Duodenal mucosa (tissue), 2 donors: ENCODE measurements at regions not wholly inside any gene's neighbourhood (a gene's known extent, or its start where the extent isn't known, plus 50 kb on each side); places are given as distances from the start of the nearest gene placed in this dataset.

Experiments used
- H3K27ac ChIP-seq: one replicate; pipeline ENCODE4 v1.7.0; 2013; ENCODE audit warnings: low read depth, low read length
- H3K27me3 ChIP-seq, 2 donors: one replicate each; pipeline ENCODE4 v1.7.0; 2013; ENCODE audit warnings: low read length in 2 of 2, control low read depth in 1 of 2; ENCODE audit not compliant: insufficient read depth in 2 of 2, control insufficient read depth in 1 of 2
- H3K36me3 ChIP-seq, 2 donors: one replicate each; pipeline ENCODE4 v1.7.0; 2013; ENCODE audit warnings: low read length in 2 of 2, control low read depth in 1 of 2; ENCODE audit not compliant: insufficient read depth in 2 of 2, control insufficient read depth in 1 of 2
- H3K4me1 ChIP-seq, 2 donors: one replicate each; pipeline ENCODE4 v1.7.0; 2013; ENCODE audit warnings: low read length in 2 of 2, control low read depth in 1 of 2; ENCODE audit not compliant: insufficient read depth in 2 of 2, control insufficient read depth in 1 of 2
- H3K4me3 ChIP-seq, 2 donors: one replicate each; pipeline ENCODE4 v1.7.0; 2013; ENCODE audit warnings: low read length in 2 of 2, low read depth in 1 of 2
- H3K9ac ChIP-seq, 2 donors: one replicate each; pipeline ENCODE4 v1.7.0; 2013; ENCODE audit warnings: low read length in 2 of 2, low read depth in 1 of 2
- H3K9me3 ChIP-seq, 2 donors: one replicate each; pipeline ENCODE4 v1.7.0; 2013; ENCODE audit warnings: low read length in 2 of 2, control low read depth in 1 of 2; ENCODE audit not compliant: control insufficient read depth in 1 of 2

- Histone ChIP-seq H3K9ac (no peak overlapping the region), H3K9me3 (no peaks in the 10 kb centered on the region), H3K27ac (no peak overlapping the region), H3K27me3 (no peaks in the 10 kb centered on the region), H3K36me3 (no peaks in the 10 kb centered on the region), H3K4me1 (no peaks in the 10 kb centered on the region), H3K4me3 (no peak overlapping the region)
Measured at GRCh38 chr18:11286431-11286830, 137.1 kb upstream of the PIEZO2 start.

DNA sequence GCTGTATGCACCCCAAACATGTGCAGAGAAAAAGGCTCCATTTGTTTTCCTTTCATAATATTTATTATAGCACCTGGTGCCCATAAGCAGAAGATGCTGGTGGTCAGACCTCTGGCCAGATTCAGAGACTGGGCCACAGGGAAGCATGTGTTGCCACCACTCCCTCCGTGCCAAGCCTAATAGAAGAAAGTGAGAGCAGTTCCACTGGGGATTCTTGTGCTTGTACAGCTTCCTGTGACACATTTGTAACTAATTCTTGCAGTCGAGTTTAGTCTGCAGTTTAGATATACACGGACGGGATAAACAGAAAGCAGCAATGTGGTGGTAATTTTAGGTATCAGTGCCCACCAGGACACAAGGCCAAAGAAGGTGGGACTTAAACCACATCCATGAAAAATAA lies 135.4 kb upstream of the PIEZO2 start:
- Histone ChIP-seq H3K9me3 (peaks cover 0 to 5% of the 10 kb centered on the region in 2 donors), H3K36me3 (no peaks in the 10 kb centered on the region), H3K27ac (no peak overlapping the region), H3K4me1 (no peaks in the 10 kb centered on the region), H3K4me3 (no peak overlapping the region), H3K27me3 (no peaks in the 10 kb centered on the region), H3K9ac (no peak overlapping the region)

DNA sequence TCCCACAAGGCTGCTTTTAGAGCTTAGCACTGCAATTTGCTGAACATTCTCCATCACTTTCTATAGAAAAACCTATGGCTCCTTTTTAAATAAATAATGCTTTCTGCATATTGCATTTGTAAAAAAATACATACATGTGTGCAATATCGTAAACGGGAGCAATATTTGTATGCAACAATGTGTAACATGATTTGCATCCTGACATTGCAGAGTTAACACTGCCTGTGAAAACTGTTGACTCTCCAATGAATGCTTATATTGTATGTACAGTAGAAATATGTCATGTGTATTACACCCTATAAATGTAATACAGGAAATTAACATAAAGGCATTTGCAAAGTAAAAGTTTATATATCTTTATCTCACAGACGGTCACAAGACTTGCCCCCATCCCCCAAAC lies 135.0 kb upstream of the PIEZO2 start:
- Histone ChIP-seq H3K36me3 (no peaks in the 10 kb centered on the region), H3K9ac (no peak overlapping the region), H3K9me3 (peaks cover 0 to 5% of the 10 kb centered on the region in 2 donors), H3K27ac (no peak overlapping the region), H3K27me3 (no peaks in the 10 kb centered on the region), H3K4me1 (no peaks in the 10 kb centered on the region), H3K4me3 (no peak overlapping the region)

DNA sequence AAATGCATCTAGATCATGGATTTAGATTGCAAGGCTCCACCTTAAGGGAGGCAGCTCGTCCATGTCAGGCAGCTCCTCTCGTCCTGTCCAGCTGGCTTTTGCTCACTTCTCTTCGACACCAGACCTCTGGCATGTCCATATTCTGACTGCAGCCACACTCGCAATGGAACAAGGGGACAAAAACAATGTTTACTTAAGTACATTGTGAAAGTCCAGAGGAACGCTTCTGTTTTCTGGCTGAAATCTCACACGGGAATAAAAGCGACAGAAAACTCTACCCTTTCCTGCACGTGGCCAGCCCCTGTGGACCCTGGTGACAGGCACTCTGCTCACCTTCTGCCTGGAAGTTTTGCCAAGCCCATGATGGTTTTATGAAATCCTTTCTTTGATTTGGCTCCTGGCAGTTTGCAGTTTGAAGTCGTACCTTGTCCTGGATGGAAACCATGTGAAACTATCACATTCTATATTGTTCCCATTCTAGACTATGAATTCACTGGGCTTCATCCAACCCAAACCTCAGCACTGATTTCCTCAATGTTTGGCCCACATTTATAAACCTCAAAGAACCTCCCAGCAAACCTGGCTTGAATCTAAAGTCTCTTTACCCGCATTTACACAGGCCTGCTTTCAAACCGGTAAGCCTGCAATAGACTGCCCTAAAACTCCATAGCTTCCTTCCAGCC lies 134.3 kb upstream of the PIEZO2 start:
- no peak overlapping the region for H3K4me3 ChIP-seq
- H3K27ac ChIP-seq = no peak overlapping the region
- H3K4me1 ChIP-seq = no peaks in the 10 kb centered on the region
- no peaks in the 10 kb centered on the region for H3K36me3 ChIP-seq
- H3K27me3 ChIP-seq = no peaks in the 10 kb centered on the region
- no peak overlapping the region for H3K9ac ChIP-seq
- peaks cover 0 to 5% of the 10 kb centered on the region in 2 donors for H3K9me3 ChIP-seq

- H3K4me1 ChIP-seq = no peaks in the 10 kb centered on the region
- H3K27ac ChIP-seq = no peak overlapping the region
- no peak overlapping the region for H3K9ac ChIP-seq
- H3K27me3 ChIP-seq = no peaks in the 10 kb centered on the region
- no peaks in the 10 kb centered on the region for H3K36me3 ChIP-seq
- H3K9me3 ChIP-seq = peaks cover 0 to 10% of the 10 kb centered on the region in 2 donors
- no peak overlapping the region for H3K4me3 ChIP-seq
Measured at GRCh38 chr18:11279461-11279860, 130.1 kb upstream of the PIEZO2 start.

- H3K4me1 ChIP-seq = no peaks in the 10 kb centered on the region
- H3K4me3 ChIP-seq = no peak overlapping the region
- peaks cover 0 to 10% of the 10 kb centered on the region in 2 donors for H3K9me3 ChIP-seq
- H3K27ac ChIP-seq = no peak overlapping the region
- H3K9ac ChIP-seq = no peak overlapping the region
- H3K36me3 ChIP-seq = no peaks in the 10 kb centered on the region
- H3K27me3 ChIP-seq = no peaks in the 10 kb centered on the region
Measured at GRCh38 chr18:11276678-11277077, 127.3 kb upstream of the PIEZO2 start.

- no peaks in the 10 kb centered on the region for H3K36me3 ChIP-seq
- no peak overlapping the region for H3K27ac ChIP-seq
Measured at GRCh38 chr18:11274144-11274794, 124.9 kb upstream of the PIEZO2 start.

DNA sequence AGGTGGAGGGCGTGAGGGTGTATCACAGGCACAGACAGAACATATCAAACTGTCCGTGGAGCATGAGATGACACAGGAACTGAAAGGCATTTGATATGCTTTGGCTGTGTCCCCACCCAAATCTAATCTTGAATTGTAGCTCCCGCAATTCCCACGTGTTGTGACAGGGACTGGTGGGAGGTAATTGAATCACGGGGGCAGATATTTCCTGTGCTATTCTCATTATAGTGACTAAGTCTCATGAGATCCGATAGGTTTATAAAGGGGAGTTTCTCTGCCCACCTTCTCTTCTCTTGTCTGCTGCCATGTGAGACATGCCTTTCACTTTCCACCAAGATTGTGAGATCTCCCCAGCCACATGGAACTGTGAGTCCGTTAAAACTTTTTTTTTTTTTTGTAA lies 123.1 kb upstream of the PIEZO2 start:
- Histone ChIP-seq H3K27ac (no peak overlapping the region), H3K27me3 (no peaks in the 10 kb centered on the region), H3K4me3 (no peak overlapping the region), H3K9ac (no peak overlapping the region), H3K4me1 (no peaks in the 10 kb centered on the region), H3K36me3 (no peaks in the 10 kb centered on the region), H3K9me3 (peaks cover 0 to 4% of the 10 kb centered on the region in 2 donors)

More at GRCh38 chr18:11274144-11274794, 124.9 kb upstream of the PIEZO2 start:
- no peaks in the 10 kb centered on the region for H3K27me3 ChIP-seq
- no peaks in the 10 kb centered on the region for H3K4me1 ChIP-seq
- peaks cover 0 to 4% of the 10 kb centered on the region in 2 donors for H3K9me3 ChIP-seq
- H3K4me3 ChIP-seq = no peak overlapping the region
- H3K9ac ChIP-seq = no peak overlapping the region

DNA sequence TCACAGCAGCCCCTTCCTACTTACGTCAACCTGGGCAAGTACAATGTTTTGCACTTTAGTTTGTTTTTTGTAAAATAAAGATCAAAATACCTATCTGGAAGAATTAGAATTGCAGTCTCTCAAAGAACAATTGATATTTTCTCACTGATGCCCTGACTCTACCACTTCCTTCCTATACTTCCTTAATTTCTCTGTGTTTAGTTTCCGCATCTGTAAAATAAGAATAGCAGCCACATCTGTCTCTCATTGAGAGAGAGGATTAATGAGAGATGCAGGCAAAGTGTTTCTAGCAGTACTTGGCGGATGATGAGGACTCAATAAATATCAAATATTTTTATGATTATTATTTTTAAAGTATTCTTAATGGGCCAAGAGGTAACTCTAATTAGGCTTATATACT lies 122.6 kb upstream of the PIEZO2 start:
- Histone ChIP-seq H3K4me3 (no peak overlapping the region), H3K27me3 (no peaks in the 10 kb centered on the region), H3K9ac (no peak overlapping the region), H3K4me1 (no peaks in the 10 kb centered on the region), H3K27ac (no peak overlapping the region), H3K36me3 (no peaks in the 10 kb centered on the region), H3K9me3 (peaks cover 0 to 4% of the 10 kb centered on the region in 2 donors)

DNA sequence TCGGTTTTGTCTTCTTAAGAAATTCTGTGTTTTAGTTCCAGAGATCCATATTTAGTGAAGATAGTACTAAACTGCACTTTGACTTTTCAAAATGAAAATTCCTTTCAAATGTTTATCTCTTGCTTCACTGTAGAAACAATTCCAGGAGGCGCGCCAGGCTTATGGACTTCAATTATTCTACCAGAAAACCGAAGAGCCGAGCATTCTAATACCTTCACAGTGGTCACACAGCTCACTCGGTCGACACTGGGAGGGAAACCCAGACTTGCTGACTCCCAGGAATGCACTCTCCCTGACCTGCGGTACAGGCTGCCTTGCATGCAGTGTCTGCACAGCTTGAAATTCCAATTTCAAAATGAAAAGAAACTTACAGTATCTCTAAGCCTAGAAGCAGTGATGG lies 119.9 kb upstream of the PIEZO2 start:
- Histone ChIP-seq H3K9ac (no peak overlapping the region), H3K4me3 (peak overlapping the region in 1 of 2 donors; percentile 16), H3K36me3 (no peaks in the 10 kb centered on the region), H3K27ac (no peak overlapping the region), H3K9me3 (no peaks in the 10 kb centered on the region), H3K4me1 (no peaks in the 10 kb centered on the region), H3K27me3 (no peaks in the 10 kb centered on the region)
